Ovary (tissue), 3 donors: ENCODE measurements at regions not wholly inside any gene's neighbourhood (a gene's known extent, or its start where the extent isn't known, plus 50 kb on each side); places are given as distances from the start of the nearest gene placed in this dataset.

Experiments used
- POLR2A ChIP-seq: fragments of 450-650 bp; IDR thresholded peaks from one replicate; pipeline ENCODE4 v1.6.1; 2017; ENCODE audit warnings: antibody characterized with exemption, mild to moderate bottlenecking, moderate library complexity
- TF ChIP-seq, protein P1 (sequence below), 3 donors: fragments of 450-650 bp in 2 of 3; fragments of 200-600 bp in 1 of 3; IDR thresholded peaks; one replicate each; pipeline versions ENCODE4 v1.5.1 to v1.8.0; 2016 to 2022; ENCODE audit warnings: antibody characterized with exemption in 3 of 3, mild to moderate bottlenecking in 1 of 3
- donor health status: DM: no; HTN: no; CAD: no.

DNA sequence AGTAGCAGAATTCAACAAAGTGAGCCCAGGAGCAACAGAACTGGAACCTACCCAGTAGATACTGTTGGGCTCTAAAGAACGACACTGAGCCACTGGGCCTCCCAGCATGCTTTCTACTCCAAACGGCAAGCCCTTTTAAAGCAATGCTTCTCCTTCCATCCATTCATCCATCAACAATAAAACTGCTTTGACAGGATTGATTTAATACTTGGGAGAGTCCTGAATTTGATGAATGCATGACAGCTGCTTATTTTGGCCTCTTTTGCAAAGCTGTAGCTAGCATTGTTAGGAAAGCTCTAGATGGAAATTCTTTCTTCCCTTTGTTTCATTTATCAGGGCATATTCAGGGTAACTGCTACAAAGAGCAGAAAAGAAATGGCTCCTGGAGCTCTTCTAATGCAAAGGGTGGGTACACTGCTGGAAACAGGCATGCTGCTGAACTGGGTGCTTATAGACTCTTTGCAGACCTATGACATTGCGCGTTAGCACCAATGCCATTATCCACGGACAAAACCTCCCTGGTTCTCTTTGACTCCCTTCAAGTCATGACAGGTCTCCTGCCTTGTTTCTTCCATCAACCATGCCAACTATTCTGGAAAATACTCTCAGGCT is 138.4 kb upstream of the HNRNPA3 start:
- TF ChIP-seq, protein P1, sequence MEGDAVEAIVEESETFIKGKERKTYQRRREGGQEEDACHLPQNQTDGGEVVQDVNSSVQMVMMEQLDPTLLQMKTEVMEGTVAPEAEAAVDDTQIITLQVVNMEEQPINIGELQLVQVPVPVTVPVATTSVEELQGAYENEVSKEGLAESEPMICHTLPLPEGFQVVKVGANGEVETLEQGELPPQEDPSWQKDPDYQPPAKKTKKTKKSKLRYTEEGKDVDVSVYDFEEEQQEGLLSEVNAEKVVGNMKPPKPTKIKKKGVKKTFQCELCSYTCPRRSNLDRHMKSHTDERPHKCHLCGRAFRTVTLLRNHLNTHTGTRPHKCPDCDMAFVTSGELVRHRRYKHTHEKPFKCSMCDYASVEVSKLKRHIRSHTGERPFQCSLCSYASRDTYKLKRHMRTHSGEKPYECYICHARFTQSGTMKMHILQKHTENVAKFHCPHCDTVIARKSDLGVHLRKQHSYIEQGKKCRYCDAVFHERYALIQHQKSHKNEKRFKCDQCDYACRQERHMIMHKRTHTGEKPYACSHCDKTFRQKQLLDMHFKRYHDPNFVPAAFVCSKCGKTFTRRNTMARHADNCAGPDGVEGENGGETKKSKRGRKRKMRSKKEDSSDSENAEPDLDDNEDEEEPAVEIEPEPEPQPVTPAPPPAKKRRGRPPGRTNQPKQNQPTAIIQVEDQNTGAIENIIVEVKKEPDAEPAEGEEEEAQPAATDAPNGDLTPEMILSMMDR (IDR thresholded peaks at IDR 0.05), result no peak
- TF ChIP-seq POLR2A, result no peak
